Pancreas (tissue), 10 donors: ENCODE measurements at regions not wholly inside any gene's neighbourhood (a gene's known extent, or its start where the extent isn't known, plus 50 kb on each side); places are given as distances from the start of the nearest gene placed in this dataset.
"Not testable (repeated sequence)": the region's sequence is repeated elsewhere in the genome, so short reads cannot be mapped to it uniquely, and the experiment has no call there.

Experiments
- ATAC-seq, 4 donors: fragments of 200-7000 bp; cut with Tn5 transposase; one replicate each; pipeline versions ENCODE4 v1.8.0 to v1.9.1; 2020; ENCODE audit warnings: mild to moderate bottlenecking in 4 of 4, moderate library complexity in 4 of 4
- DNase-seq, 6 donors: peaks; one replicate each; pipeline ENCODE4 v3.0.0-alpha.2; 2020
- FAIRE-seq: peaks from 2 replicates; lab custom pipeline; 2012; peaks lifted over from hg19 to GRCh38; lab: Jason Lieb, UNC
- H3K27ac ChIP-seq, 4 donors: fragments of 200-600 bp; sonication (generic); 1 replicate in 3 of 4; 2 replicates in 1 of 4; pipeline versions ENCODE4 v1.5.0 to v1.8.0; 2020
- H3K27me3 ChIP-seq, 4 donors: fragments of 200-600 bp; one replicate each; pipeline ENCODE4 v1.8.0; 2021
- H3K36me3 ChIP-seq, 3 donors: fragments of 200-600 bp; sonication (generic) in 1 of 3; one replicate each; pipeline versions ENCODE4 v1.5.0 to v1.8.0; 2020 to 2021
- H3K4me1 ChIP-seq, 3 donors: fragments of 200-600 bp; one replicate each; pipeline ENCODE4 v1.8.0; 2021
- H3K4me3 ChIP-seq, 4 donors: fragments of 200-600 bp; sonication (generic) in 2 of 4; one replicate each; pipeline versions ENCODE4 v1.5.0 to v1.8.0; 2020 to 2021
- H3K9me3 ChIP-seq, 4 donors: fragments of 200-600 bp; one replicate each; pipeline ENCODE4 v1.8.0; 2021
- CTCF ChIP-seq, 4 donors: fragments of 200-600 bp; sonication (generic) in 3 of 4; IDR thresholded peaks; one replicate each; pipeline versions ENCODE4 v1.5.0 to v1.8.0; 2021; ENCODE audit warnings: antibody characterized with exemption in 4 of 4
- WGBS, 2 donors: extraction: QIAGEN DNeasy Blood & Tissue Kit; methylation state at CpG; one replicate each; pipeline ENCODE4 v1.1.7; 2013; 5-methylcytosine and 5-hydroxymethylcytosine counted together
- intact Hi-C, 3 donors: fragments of 100-400 bp; cut with DNase I; formaldehyde crosslinking; loops; one replicate each; pipeline versions ENCODE4 v1.11.1 to v1.14.2; 2022
- donor health status: healthy with polysubstance abuse.
- donor health status: DM: no; HTN: no; CAD: no; lungs with moderate emphysema.
- donor health status: DM: no; HTN: no; CAD: no.
- donor health status: control.
- donor health status: control.
- donor health status: Bipolar disorder and iron deficiency.
- donor health status: DM: yes; HTN: yes; CAD: no.
- donor health status: DM: no; HTN: no; CAD: no.
- donor health status: DM: no; HTN: no; CAD: no.
- donor health status: DM: yes; HTN: yes; CAD: no.

DNA sequence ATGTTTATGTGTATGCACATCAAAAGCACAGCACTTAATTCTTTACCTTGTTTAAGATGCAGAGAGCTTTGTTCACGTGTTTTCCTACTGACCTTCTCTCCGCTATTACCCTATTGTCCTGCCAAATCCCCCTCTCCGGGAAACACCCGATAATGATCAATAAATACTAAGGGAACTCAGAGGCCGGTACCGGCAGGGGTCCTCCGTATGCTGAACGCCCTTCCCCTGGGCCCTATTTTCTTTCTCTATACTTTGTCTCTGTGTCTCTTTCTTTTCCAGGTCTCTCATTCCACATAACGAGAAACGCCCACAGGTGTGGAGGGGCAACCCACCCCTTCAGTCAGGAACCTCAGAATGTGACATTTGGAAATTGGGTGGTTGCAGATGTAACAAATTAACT, 160.1 kb downstream of the ADRA2C start:
- DNase-seq, FAIRE-seq, intact Hi-C loops, ATAC-seq, H3K9me3 ChIP-seq, H3K36me3 ChIP-seq, H3K27ac ChIP-seq, H3K27me3 ChIP-seq, H3K4me3 ChIP-seq, H3K4me1 ChIP-seq: not testable (repeated sequence)
- 60 to 63% methylated on average over 10 of the region's 10 CpGs for WGBS, 2 donors

GRCh38 chr4:3926969-3927755, 161.0 kb downstream of the ADRA2C start:
- H3K4me3 ChIP-seq, DNase-seq, H3K4me1 ChIP-seq, intact Hi-C loops, H3K27ac ChIP-seq, H3K36me3 ChIP-seq, FAIRE-seq, H3K9me3 ChIP-seq, H3K27me3 ChIP-seq, ATAC-seq: not testable (repeated sequence)
- 63 to 65% methylated on average over 11 of the region's 11 CpGs for WGBS, 2 donors

GRCh38 chr4:3929431-3929830, 163.2 kb downstream of the ADRA2C start:
- H3K9me3 ChIP-seq, H3K4me3 ChIP-seq, ATAC-seq, H3K27me3 ChIP-seq, FAIRE-seq, H3K27ac ChIP-seq, intact Hi-C loops, H3K4me1 ChIP-seq, DNase-seq, H3K36me3 ChIP-seq: not testable (repeated sequence)
- 73 to 76% methylated on average over 8 of the region's 8 CpGs for WGBS, 2 donors

- H3K4me3 ChIP-seq, H3K27me3 ChIP-seq, H3K27ac ChIP-seq, DNase-seq, H3K4me1 ChIP-seq, intact Hi-C loops, H3K9me3 ChIP-seq, ATAC-seq, H3K36me3 ChIP-seq, FAIRE-seq: not testable (repeated sequence)
- WGBS, 2 donors: 79 to 80% methylated on average over 7 of the region's 8 CpGs
Observed at GRCh38 chr4:3932734-3933133, 166.5 kb downstream of the ADRA2C start.

- ATAC-seq, intact Hi-C loops, H3K27ac ChIP-seq, H3K36me3 ChIP-seq, H3K27me3 ChIP-seq, FAIRE-seq, H3K4me1 ChIP-seq, H3K4me3 ChIP-seq, H3K9me3 ChIP-seq, DNase-seq: not testable (repeated sequence)
- 86 to 90% methylated on average over 10 of the region's 10 CpGs for whole genome bisulfite sequencing, 2 donors
Observed at GRCh38 chr4:3935406-3935805, 169.2 kb downstream of the ADRA2C start.

- intact Hi-C loops: no loop called here
- no peaks in the 10 kb centered on the region for H3K4me1 ChIP-seq
- H3K27ac ChIP-seq: no peak overlapping the region
- ATAC-seq (no peak), FAIRE-seq (no peak), DNase-seq (no peak)
- no peaks in the 10 kb centered on the region for H3K27me3 ChIP-seq
- H3K36me3 ChIP-seq: no peaks in the 10 kb centered on the region
- no peaks in the 10 kb centered on the region for H3K9me3 ChIP-seq
- no peak overlapping the region for H3K4me3 ChIP-seq
- 73 to 81% methylated on average over 13 of the region's 13 CpGs for WGBS, 2 donors
- no peak for TF ChIP-seq CTCF (IDR thresholded peaks at IDR 0.05)
Observed at GRCh38 chr4:3936184-3936583, 170.0 kb downstream of the ADRA2C start.

- H3K27ac ChIP-seq, H3K36me3 ChIP-seq, H3K9me3 ChIP-seq, H3K4me3 ChIP-seq, intact Hi-C loops, ATAC-seq, DNase-seq, H3K27me3 ChIP-seq, H3K4me1 ChIP-seq, FAIRE-seq: not testable (repeated sequence)
- 61 to 65% methylated on average over 9 to 14 of the region's 18 CpGs for WGBS, 2 donors
Observed at GRCh38 chr4:3937849-3938562, 171.8 kb downstream of the ADRA2C start.

DNA sequence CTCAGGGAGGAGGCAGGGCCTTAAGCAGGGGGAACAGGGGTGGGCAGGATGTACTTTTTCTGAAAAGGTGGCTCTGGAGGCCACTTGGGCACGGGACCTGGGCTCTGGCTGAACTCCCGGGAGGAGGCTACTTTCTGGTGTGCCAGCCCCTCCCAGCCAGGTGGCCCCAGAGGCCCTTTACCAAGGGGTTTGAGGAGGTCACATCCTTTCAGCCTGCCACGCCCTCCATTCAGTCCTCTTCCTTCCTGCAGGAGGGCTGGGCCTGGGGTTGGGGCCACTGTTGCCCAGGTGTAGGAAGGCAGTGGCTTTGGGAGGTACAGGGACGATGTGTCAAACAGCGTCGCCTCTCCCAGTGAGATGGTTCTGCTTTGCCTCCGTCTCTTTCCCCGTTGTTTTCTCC, 172.5 kb downstream of the ADRA2C start:
- WGBS, 2 donors: 78 to 80% methylated on average over 8 of the region's 8 CpGs
- H3K36me3 ChIP-seq, H3K4me1 ChIP-seq, H3K27me3 ChIP-seq, H3K27ac ChIP-seq, ATAC-seq, FAIRE-seq, H3K9me3 ChIP-seq, H3K4me3 ChIP-seq, intact Hi-C loops, DNase-seq: not testable (repeated sequence)

DNA sequence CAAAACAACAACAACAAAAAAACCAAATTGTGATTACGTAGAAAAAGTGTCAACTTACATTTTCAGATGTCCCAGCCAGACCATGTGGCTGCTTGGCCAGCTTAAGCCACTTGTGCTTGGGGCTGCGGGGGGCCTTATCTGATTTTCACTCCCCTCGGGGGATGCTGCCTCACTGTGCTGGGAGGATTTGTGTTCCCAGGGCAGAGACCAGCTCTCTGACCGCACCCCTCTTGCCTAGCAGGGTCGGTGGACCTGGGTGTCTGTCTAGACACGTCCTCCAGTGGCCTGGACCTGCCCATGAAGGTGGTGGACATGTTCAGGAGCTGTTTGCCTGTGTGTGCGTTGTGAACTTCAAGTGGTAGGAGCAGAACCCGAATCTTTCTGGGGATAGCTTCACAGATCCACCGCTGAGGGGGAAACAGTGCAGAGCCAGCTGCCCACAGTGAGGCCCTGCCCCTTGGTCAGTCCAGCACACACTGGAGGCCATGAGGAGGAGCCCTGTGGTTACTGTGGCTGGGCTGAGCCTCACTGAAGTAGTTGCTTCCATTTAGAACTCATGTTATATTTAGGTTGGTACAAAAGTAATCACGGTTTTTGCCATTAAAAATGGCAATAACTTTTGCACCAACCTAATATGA, 173.9 kb downstream of the ADRA2C start:
- H3K4me3 ChIP-seq, intact Hi-C loops, FAIRE-seq, H3K27me3 ChIP-seq, H3K4me1 ChIP-seq, H3K36me3 ChIP-seq, H3K9me3 ChIP-seq, DNase-seq, H3K27ac ChIP-seq, ATAC-seq: not testable (repeated sequence)
- 54 to 59% methylated on average over 9 of the region's 10 CpGs for WGBS, 2 donors

GRCh38 chr4:3941735-3942522, 175.7 kb downstream of the ADRA2C start:
- H3K27ac ChIP-seq, ATAC-seq, H3K4me1 ChIP-seq, H3K36me3 ChIP-seq, intact Hi-C loops, H3K27me3 ChIP-seq, FAIRE-seq, H3K4me3 ChIP-seq, H3K9me3 ChIP-seq, DNase-seq: not testable (repeated sequence)
- WGBS, 2 donors: 47 to 57% methylated on average over 17 of the region's 17 CpGs
